ENCODE measurements at regions not wholly inside any gene's neighbourhood (a gene's known extent, or its start where the extent isn't known, plus 50 kb on each side); places are given as distances from the start of the nearest gene placed in this dataset.

GRCh38 chr10:118412932-118413331 lies 70.8 kb upstream of the FAM204A start:
- DNase-seq (ENCODE audit: low read depth), result no peak

DNA sequence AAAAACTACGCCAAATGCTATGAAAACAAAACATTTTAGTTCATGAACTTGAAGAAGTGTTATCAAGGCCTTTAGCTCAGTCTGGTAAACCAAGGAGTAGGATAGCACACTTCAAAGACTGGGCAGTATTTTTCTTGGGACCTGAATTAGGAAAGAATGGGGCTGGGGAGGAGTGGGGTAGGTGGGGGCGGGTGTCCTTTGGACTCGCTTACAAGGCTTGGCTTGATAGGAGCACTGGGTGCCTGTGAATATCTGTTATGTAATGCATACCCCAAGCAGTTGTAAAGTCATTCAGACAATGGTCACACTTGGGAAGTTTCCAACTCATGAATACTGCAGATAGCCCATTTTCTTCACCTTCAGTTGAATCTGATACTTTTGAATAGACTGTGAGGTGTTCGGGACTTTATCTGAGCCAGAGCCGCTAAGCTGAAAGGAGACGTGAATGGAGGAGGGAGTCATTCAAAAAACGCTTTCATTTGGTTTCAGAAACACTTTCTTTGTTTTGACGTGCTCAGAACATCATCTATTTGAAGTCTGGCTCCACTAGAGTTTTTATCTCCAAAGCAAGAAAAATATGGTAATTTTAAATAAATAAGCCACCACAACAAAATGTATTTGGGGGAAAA lies 70.1 kb upstream of the FAM204A start:
- no peak for DNase-seq (ENCODE audit: low read depth)

DNA sequence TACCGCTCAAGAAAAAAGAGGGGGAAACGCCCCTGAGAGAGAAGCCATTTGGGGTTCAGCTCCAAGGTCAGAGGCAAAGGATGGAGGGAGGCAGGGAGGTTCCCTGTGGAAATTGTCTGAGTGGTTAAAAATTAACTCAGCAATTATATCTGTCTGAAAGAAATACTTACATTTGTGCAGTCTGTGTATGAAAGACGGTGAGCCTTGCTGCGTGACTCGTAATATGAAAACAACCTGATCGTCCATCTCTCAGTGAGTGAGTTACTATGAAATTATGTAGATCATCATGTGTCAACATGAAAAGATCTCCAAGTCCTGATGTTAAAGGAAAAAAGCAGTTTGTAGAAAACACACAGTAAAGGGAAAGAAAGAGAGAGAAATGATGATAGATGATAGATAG lies 67.2 kb upstream of the FAM204A start:
- no peak for DNase-seq (ENCODE audit: low read depth)

DNA sequence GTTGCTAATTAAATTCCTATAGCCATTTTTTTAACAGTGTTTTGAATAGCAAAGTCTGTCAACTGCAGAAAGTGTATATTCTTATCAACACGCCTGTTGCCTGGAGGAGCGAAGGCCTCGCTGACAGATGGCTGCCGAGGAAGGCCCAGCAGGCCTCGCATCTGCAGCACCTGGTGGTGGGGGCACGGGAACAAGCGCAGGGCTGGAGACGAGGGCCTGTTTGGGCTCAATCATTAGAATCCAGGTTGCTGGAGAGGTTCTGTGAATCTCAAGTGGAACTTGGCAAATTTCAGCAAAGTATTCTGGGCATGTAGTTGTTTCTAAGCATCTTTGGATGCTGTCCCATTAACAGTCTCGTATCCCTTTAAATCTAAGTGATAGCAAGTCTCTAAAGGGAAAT lies 66.1 kb upstream of the FAM204A start:
- DNase-seq (ENCODE audit: low read depth), result no peak

GRCh38 chr10:118407777-118408176 lies 65.7 kb upstream of the FAM204A start:
- DNase-seq (ENCODE audit: low read depth), result no peak

GRCh38 chr10:118407026-118407425 lies 64.9 kb upstream of the FAM204A start:
- DNase-seq (ENCODE audit: low read depth), result no peak

DNA sequence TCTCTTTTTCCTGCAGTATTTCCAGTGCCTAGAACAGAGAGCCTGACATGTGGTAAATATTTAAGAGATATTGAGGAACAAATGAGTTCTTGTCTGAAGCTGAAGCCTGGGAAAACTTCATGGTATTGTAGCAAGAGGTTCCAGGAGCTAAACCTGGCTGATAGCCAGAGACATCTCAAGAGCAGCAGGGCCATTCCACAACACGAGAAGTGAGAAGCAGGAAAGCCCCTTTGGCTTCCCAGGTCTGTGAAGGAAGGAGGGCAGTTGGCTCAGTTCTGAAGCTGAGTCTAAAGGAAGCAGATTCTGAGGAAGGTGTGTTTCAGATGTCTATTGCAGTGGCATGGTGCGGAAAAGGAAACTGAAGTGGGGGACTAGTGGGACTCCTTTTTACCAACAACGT lies 63.8 kb upstream of the FAM204A start:
- DNase-seq (ENCODE audit: low read depth), result no peak

GRCh38 chr10:118403967-118404366 lies 61.8 kb upstream of the FAM204A start:
- no peak for DNase-seq (ENCODE audit: low read depth)

DNA sequence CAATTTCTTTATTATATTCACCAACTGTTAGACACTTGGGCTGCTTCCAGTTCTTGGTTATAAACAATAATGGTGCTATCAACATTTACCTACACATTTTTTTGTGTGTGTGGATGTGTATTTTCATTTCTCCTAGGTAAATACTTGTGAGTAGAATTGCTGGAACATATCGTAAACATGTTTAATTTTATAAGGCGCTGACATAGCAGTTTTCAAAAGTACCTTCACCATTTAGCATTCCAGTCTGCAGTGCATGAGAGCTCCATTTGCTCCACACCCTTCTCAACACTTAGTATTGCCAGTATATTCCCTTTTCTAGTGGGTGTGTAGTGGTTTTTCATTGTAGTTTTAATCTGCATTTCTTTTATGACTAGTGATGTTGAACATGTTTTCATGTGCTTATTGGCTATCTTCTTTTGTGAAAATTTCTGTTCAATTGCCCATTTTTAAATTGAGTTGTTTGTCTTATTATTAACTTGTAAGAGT lies 59.6 kb upstream of the FAM204A start:
- no peak for DNase-seq (ENCODE audit: low read depth)

GRCh38 chr10:118397391-118397790 lies 55.3 kb upstream of the FAM204A start:
- DNase-seq (ENCODE audit: low read depth), result no peak

GRCh38 chr10:118395947-118396346 lies 53.8 kb upstream of the FAM204A start:
- DNase-seq (ENCODE audit: low read depth), result no peak

DNA sequence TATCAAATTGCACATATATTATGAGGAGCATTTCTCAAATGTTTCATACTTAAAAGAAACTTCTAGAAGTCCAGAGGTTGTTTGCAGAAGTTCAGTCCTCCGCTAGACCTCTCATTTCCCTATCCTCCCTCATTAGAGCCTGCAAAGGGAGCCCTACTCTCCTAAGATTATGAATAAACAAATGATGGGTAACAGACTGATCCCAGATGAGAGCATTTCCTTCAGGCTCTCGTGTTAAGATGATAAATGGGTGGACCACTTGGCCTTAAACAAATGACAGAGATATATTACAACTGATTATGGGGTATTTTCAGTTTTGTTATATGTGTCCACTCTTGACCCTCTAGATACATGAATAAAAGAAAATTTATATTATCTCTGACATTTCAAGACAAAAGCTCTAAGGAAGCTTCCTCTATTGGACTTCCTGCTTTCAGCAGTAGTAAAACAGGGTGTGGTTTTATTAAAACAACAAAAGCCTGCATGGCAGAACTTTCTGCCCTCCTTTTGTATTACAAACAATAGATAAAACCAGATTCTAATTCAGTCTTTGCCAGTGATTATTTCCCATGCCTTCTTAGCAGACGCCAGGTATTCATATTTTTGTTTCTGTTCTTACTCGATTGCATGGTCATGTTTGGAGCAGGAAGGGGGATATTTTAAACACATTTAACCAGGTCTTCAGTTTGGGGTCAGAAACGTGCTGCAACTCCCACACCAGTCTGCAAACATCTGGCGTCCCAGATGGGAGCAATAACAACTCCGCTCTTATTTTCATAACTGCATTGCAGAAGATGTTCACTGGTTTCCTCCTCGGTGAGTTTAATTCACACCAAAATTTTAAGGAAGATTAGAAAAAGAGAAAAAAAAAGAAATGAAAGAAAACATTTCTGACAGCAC lies 52.4 kb upstream of the FAM204A start:
- no peak for DNase-seq (ENCODE audit: low read depth)

DNA sequence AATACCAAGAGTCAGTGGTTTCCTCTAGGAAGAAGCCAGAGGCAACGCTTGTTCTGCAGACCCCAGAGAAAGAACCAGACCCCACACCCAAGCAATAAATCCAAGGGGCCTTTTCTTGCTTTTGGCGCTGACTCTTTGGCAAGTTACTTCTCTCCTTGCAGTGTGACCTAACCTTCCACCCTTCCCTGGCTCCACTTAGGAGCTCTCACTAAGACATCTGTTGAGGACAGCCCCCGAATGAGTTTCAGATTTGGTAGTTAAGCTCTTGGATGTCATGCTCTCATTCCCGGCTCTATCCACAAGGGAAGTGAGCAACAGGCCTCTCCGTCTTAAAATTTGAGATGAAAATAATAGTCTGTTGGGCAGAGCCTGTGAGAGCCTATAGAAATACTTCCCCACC lies 50.6 kb upstream of the FAM204A start:
- DNase-seq (ENCODE audit: low read depth), result no peak
